Naive thymus-derived CD8-positive, alpha-beta T cell (primary cell): ENCODE measurements at regions not wholly inside any gene's neighbourhood (a gene's known extent, or its start where the extent isn't known, plus 50 kb on each side); places are given as distances from the start of the nearest gene placed in this dataset.

Experiments
- ATAC-seq, 2 donors: fragments of 150-1000 bp; cut with Tn5 transposase in 1 of 2; sonication (Bioruptor Pico), chemical (Tn5 transposase) in 1 of 2; 1 replicate in 1 of 2; 2 replicates in 1 of 2; pipeline ENCODE4 v1.10.0; 2021; ENCODE audit warnings: mild to moderate bottlenecking in 2 of 2, moderate library complexity in 2 of 2
- POLR2A ChIA-PET: fragments of 350-600 bp; sonication (Branson Sonifier 250); formaldehyde crosslinking; loops from one replicate; lab custom pipeline; 2021; ENCODE audit warnings: antibody characterized with exemption; lab: Charles Lee
- DNase-seq, 10 donors: peaks; one replicate each; pipeline versions ENCODE4 v3.0.0 to v3.0.0-alpha.2; 2020 to 2022
- H3K27ac Mint-ChIP-seq, 10 donors: one replicate each; pipeline ENCODE4 v1.8.0; 2020 to 2022; ENCODE audit warnings: mild to moderate bottlenecking in 10 of 10, mixed read lengths in 10 of 10, moderate library complexity in 4 of 10, inconsistent platforms in 1 of 10
- H3K27me3 Mint-ChIP-seq, 5 donors: one replicate each; pipeline ENCODE4 v1.8.0; 2021 to 2022; ENCODE audit warnings: mixed read lengths in 5 of 5
- H3K36me3 Mint-ChIP-seq, 3 donors: one replicate each; pipeline ENCODE4 v1.8.0; 2020 to 2022; ENCODE audit warnings: mixed read lengths in 3 of 3, mild to moderate bottlenecking in 2 of 3, inconsistent platforms in 1 of 3
- H3K4me1 Mint-ChIP-seq, 4 donors: one replicate each; pipeline ENCODE4 v1.8.0; 2021 to 2022; ENCODE audit warnings: mixed read lengths in 4 of 4
- H3K4me3 Mint-ChIP-seq, 10 donors: one replicate each; pipeline ENCODE4 v1.8.0; 2020 to 2022; ENCODE audit warnings: mild to moderate bottlenecking in 10 of 10, mixed read lengths in 10 of 10, moderate library complexity in 6 of 10, inconsistent platforms in 1 of 10
- H3K9me3 Mint-ChIP-seq, 9 donors: one replicate each; pipeline ENCODE4 v1.8.0; 2020 to 2022; ENCODE audit warnings: mixed read lengths in 9 of 9, mild to moderate bottlenecking in 3 of 9, inconsistent platforms in 1 of 9, moderate library complexity in 1 of 9

DNA sequence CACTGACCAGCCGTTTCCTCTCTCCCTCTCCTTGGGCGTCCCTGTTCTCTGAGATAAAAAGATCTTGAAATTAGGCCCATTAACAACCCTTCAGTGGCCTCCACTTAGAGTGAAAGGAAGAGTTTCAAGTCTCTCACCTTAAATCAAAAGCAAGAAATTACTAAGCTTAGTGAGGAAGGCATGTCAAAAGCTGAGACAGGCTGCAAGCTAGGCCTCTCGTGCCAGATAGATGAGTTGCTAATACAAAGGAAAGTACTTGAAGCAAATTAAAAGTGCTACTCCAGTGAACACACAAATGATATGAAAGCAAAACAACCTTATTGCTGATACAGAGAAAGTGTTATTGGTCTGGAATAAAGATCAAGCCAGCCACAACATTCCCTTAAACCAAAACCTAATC is 331.3 kb upstream of the SEMA6A start:
- POLR2A ChIA-PET: no interaction called here
- Mint-ChIP-seq H3K9me3 (peaks cover 0 to 2% (median 0%) of the 10 kb centered on the region in 9 donors), H3K4me1 (no peaks in the 10 kb centered on the region), H3K36me3 (no peaks in the 10 kb centered on the region), H3K27ac (no peak overlapping the region), H3K27me3 (peaks cover 0 to 2% (median 0%) of the 10 kb centered on the region in 5 donors), H3K4me3 (no peak overlapping the region)
- ATAC-seq (no peak), DNase-seq (no peak)

GRCh38 chr5:116900793-116901192 is 326.2 kb upstream of the SEMA6A start:
- POLR2A ChIA-PET: no interaction called here

DNA sequence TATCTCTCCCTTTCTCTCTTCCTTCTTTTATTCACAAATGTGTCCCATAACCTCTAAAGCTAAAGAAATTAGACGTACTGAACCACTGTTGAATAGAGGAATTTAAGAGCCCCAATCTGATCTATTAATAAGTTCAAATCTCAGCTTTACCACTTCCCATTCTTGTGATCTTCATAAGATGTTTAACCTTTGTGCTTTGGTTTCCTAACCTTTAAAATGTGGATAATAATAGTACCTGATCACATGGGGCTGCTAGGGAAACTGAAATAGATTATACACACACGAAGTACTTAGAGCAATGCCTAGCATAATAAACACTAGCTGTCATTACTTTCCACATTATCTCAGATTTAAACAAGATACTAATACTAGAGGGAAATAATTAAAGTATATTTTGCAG is 324.3 kb upstream of the SEMA6A start:
- no peak overlapping the region for H3K4me3 Mint-ChIP-seq
- no peak overlapping the region for H3K27ac Mint-ChIP-seq
- no peaks in the 10 kb centered on the region for H3K36me3 Mint-ChIP-seq
- POLR2A ChIA-PET: no interaction called here
- H3K4me1 Mint-ChIP-seq: no peaks in the 10 kb centered on the region
- H3K27me3 Mint-ChIP-seq: peaks cover 0 to 3% (median 1%) of the 10 kb centered on the region in 5 donors
- no peak for DNase-seq
- ATAC-seq: no peak
- H3K9me3 Mint-ChIP-seq: peaks cover 0 to 3% (median 0%) of the 10 kb centered on the region in 9 donors

More at GRCh38 chr5:116900793-116901192, 326.2 kb upstream of the SEMA6A start:
- no peak overlapping the region for H3K27ac Mint-ChIP-seq
- peaks cover 0 to 3% (median 0%) of the 10 kb centered on the region in 5 donors for H3K27me3 Mint-ChIP-seq
- ATAC-seq: no peak
- H3K4me1 Mint-ChIP-seq: no peaks in the 10 kb centered on the region
- no peaks in the 10 kb centered on the region for H3K9me3 Mint-ChIP-seq
- DNase-seq: no peak
- H3K4me3 Mint-ChIP-seq: no peak overlapping the region
- H3K36me3 Mint-ChIP-seq: no peaks in the 10 kb centered on the region

DNA sequence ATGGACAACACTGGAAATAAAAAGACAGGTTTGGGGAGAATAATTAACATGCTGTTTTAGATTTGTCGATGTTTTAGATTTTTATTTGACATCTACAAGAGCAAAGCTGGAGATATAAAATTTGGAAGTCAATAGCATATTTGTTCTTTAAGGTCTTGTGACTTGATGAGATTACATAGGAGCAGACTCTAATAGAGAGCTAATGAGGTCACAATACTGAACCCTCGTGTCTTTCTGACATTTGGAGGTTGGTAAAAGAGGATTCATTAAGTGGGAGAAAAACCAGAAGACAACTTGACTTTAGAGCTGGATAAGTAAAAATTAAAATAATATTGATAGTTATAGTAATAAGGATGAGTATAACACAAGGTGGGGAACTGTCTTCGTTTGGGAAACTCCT is 322.7 kb upstream of the SEMA6A start:
- no peaks in the 10 kb centered on the region for H3K4me1 Mint-ChIP-seq
- H3K9me3 Mint-ChIP-seq: peaks cover 0 to 3% (median 0%) of the 10 kb centered on the region in 9 donors
- POLR2A ChIA-PET: no interaction called here
- H3K4me3 Mint-ChIP-seq: no peak overlapping the region
- DNase-seq (no peak), ATAC-seq (no peak)
- peaks cover 0 to 3% (median 1%) of the 10 kb centered on the region in 5 donors for H3K27me3 Mint-ChIP-seq
- no peak overlapping the region for H3K27ac Mint-ChIP-seq
- H3K36me3 Mint-ChIP-seq: no peaks in the 10 kb centered on the region

GRCh38 chr5:116896001-116896400 is 321.4 kb upstream of the SEMA6A start:
- POLR2A ChIA-PET: no interaction called here
- no peak overlapping the region for H3K27ac Mint-ChIP-seq
- ATAC-seq (no peak), DNase-seq (no peak)
- H3K9me3 Mint-ChIP-seq: peaks cover 0 to 3% (median 0%) of the 10 kb centered on the region in 9 donors
- peaks cover 0 to 3% (median 0%) of the 10 kb centered on the region in 5 donors for H3K27me3 Mint-ChIP-seq
- no peaks in the 10 kb centered on the region for H3K4me1 Mint-ChIP-seq
- no peak overlapping the region for H3K4me3 Mint-ChIP-seq
- H3K36me3 Mint-ChIP-seq: no peaks in the 10 kb centered on the region

- Mint-ChIP-seq H3K36me3 (no peaks in the 10 kb centered on the region), H3K27ac (no peak overlapping the region), H3K4me1 (no peaks in the 10 kb centered on the region), H3K4me3 (no peak overlapping the region), H3K27me3 (peaks cover 0 to 3% (median 0%) of the 10 kb centered on the region in 5 donors), H3K9me3 (peaks cover 0 to 3% (median 0%) of the 10 kb centered on the region in 9 donors)
- no peak for DNase-seq
- ATAC-seq: no peak
- POLR2A ChIA-PET: no interaction called here
These were observed 318.4 kb upstream of the SEMA6A start for GRCh38 chr5:116892993-116893392.

- no peak overlapping the region for H3K4me3 Mint-ChIP-seq
- POLR2A ChIA-PET: interaction anchor here (0.7 kb wide), 1 partner anchor 17 kb away, joined by 4 read pairs; no protein-coding TSS in a partner anchor
- DNase-seq: no peak
- H3K36me3 Mint-ChIP-seq: no peaks in the 10 kb centered on the region
- no peak for ATAC-seq
- H3K9me3 Mint-ChIP-seq: no peaks in the 10 kb centered on the region
- no peak overlapping the region for H3K27ac Mint-ChIP-seq
- H3K4me1 Mint-ChIP-seq: no peaks in the 10 kb centered on the region
- peaks cover 0 to 1% (median 0%) of the 10 kb centered on the region in 5 donors for H3K27me3 Mint-ChIP-seq
These were observed 312.5 kb upstream of the SEMA6A start for GRCh38 chr5:116887104-116887503.

DNA sequence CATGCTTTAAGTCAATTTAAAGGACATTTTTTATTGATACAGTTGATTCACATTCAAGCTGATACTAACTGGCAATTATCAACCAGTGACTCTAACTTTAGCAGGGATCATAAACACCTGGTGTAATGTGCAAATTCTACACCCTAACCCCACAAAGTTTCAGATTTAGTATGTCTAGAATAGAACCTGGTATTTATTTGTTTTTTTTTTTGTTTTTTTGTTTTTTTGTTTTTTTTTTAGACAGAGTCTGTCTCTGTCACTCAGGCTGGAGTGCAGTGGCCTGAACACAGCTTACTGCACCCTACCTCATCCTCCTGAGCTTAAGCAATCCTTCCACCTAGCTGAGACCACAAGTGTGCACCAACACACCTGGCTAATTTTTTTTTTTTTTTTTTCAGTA is 311.2 kb upstream of the SEMA6A start:
- Mint-ChIP-seq H3K4me1 (peaks cover 0 to 2% (median 0%) of the 10 kb centered on the region in 4 donors), H3K4me3 (no peak overlapping the region), H3K36me3 (no peaks in the 10 kb centered on the region), H3K27me3 (peaks cover 0 to 7% (median 0%) of the 10 kb centered on the region in 5 donors), H3K27ac (no peak overlapping the region), H3K9me3 (no peaks in the 10 kb centered on the region)
- ATAC-seq (no peak), DNase-seq (no peak)
- POLR2A ChIA-PET: no interaction called here

GRCh38 chr5:116883875-116884274 is 309.3 kb upstream of the SEMA6A start:
- Mint-ChIP-seq H3K4me3 (no peak overlapping the region), H3K9me3 (no peaks in the 10 kb centered on the region), H3K4me1 (peaks cover 0 to 2% (median 0%) of the 10 kb centered on the region in 4 donors), H3K36me3 (no peaks in the 10 kb centered on the region), H3K27me3 (peaks cover 0 to 7% (median 0%) of the 10 kb centered on the region in 5 donors), H3K27ac (no peak overlapping the region)
- ATAC-seq: no peak
- DNase-seq: no peak
- POLR2A ChIA-PET: no interaction called here

- Mint-ChIP-seq H3K27ac (no peak overlapping the region), H3K36me3 (no peaks in the 10 kb centered on the region), H3K4me1 (peaks cover 0 to 2% (median 0%) of the 10 kb centered on the region in 4 donors), H3K27me3 (peaks cover 0 to 17% (median 1%) of the 10 kb centered on the region in 5 donors), H3K9me3 (peaks cover 0 to 2% (median 0%) of the 10 kb centered on the region in 9 donors), H3K4me3 (no peak overlapping the region)
- POLR2A ChIA-PET: no interaction called here
- no peak for ATAC-seq
- no peak for DNase-seq
These were observed 307.4 kb upstream of the SEMA6A start for GRCh38 chr5:116881921-116882531.

- H3K27ac Mint-ChIP-seq: no peak overlapping the region
- DNase-seq (no peak), ATAC-seq (no peak)
- peaks cover 0 to 18% (median 1%) of the 10 kb centered on the region in 5 donors for H3K27me3 Mint-ChIP-seq
- peaks cover 0 to 2% (median 0%) of the 10 kb centered on the region in 4 donors for H3K4me1 Mint-ChIP-seq
- peaks cover 0 to 3% (median 0%) of the 10 kb centered on the region in 9 donors for H3K9me3 Mint-ChIP-seq
- H3K4me3 Mint-ChIP-seq: no peak overlapping the region
- no peaks in the 10 kb centered on the region for H3K36me3 Mint-ChIP-seq
- POLR2A ChIA-PET: no interaction called here
These were observed 306.0 kb upstream of the SEMA6A start for GRCh38 chr5:116880601-116881000.

DNA sequence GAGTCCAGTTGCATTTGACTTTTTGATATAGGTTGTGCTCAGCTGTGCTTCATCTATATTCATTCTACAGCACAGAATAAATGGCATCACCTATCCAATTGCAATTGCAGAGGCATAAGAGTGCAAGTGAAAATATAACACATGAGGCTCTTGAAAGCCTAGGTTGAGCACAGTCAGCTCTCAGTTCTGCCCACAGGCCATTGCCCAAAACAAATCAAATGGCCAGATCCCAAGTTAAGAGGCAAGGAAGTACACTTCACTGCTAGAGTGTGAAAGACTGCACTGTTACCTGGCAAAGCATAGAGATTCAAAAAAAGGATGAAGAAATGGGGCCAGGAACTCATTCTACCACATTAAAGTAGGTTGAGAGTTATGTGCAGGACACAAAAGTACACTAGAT is 305.5 kb upstream of the SEMA6A start:
- ATAC-seq (no peak), DNase-seq (no peak)
- Mint-ChIP-seq H3K36me3 (no peaks in the 10 kb centered on the region), H3K27me3 (peaks cover 0 to 18% (median 1%) of the 10 kb centered on the region in 5 donors), H3K4me3 (no peak overlapping the region), H3K27ac (no peak overlapping the region), H3K4me1 (peaks cover 0 to 2% (median 0%) of the 10 kb centered on the region in 4 donors), H3K9me3 (peaks cover 0 to 3% (median 0%) of the 10 kb centered on the region in 9 donors)
- POLR2A ChIA-PET: no interaction called here

DNA sequence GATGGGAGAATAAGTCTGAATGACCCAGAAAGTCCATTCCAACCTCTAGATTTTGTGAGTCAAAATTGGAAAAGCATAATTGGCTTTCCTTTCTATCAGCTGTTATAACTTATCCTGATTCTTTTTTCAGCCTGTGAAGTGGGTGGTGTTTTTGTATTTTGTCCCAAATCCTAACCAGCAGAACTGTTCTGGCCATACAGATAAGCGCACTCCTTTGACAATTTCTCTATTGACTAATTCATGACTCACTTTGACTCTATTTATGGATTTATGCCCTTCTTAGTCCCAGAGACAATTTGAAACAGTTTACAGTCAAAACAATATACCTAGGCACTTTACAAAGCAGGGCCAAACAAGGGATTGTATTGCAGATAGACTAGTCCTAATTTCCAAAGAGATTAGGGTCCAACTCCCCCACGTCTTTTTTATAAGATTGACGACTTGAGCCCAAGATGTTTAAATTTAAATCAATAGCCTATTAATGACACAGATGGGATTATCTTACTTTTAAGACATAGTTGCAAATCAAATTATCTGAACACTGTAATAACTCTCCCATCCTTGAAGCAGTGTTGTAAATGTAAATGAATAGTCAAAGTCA is 301.7 kb upstream of the SEMA6A start:
- peaks cover 0 to 3% (median 0%) of the 10 kb centered on the region in 9 donors for H3K9me3 Mint-ChIP-seq
- H3K4me1 Mint-ChIP-seq: no peaks in the 10 kb centered on the region
- no peak overlapping the region for H3K4me3 Mint-ChIP-seq
- POLR2A ChIA-PET: no interaction called here
- H3K27ac Mint-ChIP-seq: no peak overlapping the region
- peaks cover 0 to 10% (median 1%) of the 10 kb centered on the region in 5 donors for H3K27me3 Mint-ChIP-seq
- H3K36me3 Mint-ChIP-seq: no peaks in the 10 kb centered on the region
- DNase-seq: no peak
- ATAC-seq: no peak
